Kasumi-1 (cell line): ENCODE measurements at regions not wholly inside any gene's neighbourhood (a gene's known extent, or its start where the extent isn't known, plus 50 kb on each side); places are given as distances from the start of the nearest gene placed in this dataset.

Source experiments
- DNase-seq, 2 experiments: peaks; one replicate each; lab custom pipeline; 2025; lab: John Stamatoyannopoulos, UW

DNA sequence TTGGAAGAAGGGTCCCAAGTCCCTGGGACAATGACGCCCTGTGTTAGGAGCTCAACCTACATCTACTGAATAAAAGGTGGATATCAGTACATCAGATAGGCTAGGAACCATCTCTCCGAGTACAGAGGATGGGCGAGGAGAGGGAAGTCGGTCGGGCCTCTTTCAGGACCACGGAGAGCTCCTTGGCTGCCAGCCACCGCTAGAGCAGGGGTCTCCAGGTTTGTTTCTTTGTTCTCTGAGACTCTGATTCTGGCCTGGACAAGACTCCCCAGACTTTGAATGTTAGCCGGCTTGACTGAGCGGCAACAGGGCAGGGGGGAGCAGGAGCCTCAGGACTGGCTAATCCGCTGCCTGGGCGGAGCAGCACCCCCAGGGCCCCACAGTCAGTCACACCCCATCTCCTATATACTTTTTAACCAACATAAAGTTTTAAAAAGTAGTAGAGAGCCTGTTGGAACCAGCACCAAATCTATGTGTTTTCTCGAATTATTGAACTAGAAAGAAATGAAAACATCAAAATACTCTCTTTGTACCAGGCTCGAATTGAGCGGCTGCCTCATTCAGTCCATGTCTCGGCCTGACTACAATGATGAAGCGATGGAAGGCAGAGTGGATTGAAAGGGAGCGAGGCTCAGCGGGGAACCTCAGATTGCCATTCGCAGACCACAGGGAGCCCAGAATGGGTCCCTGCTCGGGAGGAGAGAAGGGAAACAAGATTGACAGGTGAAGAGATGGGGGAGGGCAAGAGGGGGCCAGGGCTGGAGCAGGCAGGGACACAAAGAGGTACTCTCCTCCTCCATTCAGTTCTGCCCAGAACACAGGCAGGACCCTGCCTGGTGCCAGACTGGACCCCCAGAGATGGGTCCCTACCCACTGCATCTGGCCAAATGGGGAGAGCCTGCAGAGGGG, 131.6 kb downstream of the TPRA1 start:
- DNase-seq = peak; percentile 21 to 35

DNA sequence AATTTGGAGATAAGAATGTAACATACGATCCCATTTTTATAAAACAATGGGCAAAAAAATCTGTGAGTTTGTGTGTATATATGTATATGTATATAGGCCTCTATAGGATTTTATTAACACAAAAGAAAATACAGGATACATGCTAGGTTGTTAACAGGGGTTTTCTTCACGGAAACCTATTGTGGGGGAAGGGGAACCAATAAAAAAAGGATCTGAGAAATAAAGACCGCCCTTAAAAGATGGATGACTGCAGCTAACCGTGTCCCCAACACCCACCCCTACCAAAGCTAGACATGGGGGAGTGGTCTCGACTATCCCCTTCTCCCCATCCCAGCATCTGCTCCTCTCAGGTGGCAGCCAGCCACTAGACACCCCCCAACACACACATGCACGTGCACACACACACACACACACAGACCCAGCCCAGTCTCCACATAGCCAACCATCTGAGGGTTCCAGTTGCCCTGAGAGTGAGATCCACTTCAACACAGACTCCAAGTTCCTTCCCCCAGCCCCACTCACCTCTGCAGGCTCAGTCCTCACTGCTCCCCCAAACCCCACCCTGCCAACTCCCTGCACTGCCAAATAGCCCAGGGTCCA, 132.9 kb downstream of the TPRA1 start:
- no peak for DNase-seq

GRCh38 chr3:127457094-127457475, 133.4 kb downstream of the TPRA1 start:
- no peak for DNase-seq

- peak; percentile 9 to 13 for DNase-seq
Observed at GRCh38 chr3:127456471-127457093, 134.0 kb downstream of the TPRA1 start.

DNA sequence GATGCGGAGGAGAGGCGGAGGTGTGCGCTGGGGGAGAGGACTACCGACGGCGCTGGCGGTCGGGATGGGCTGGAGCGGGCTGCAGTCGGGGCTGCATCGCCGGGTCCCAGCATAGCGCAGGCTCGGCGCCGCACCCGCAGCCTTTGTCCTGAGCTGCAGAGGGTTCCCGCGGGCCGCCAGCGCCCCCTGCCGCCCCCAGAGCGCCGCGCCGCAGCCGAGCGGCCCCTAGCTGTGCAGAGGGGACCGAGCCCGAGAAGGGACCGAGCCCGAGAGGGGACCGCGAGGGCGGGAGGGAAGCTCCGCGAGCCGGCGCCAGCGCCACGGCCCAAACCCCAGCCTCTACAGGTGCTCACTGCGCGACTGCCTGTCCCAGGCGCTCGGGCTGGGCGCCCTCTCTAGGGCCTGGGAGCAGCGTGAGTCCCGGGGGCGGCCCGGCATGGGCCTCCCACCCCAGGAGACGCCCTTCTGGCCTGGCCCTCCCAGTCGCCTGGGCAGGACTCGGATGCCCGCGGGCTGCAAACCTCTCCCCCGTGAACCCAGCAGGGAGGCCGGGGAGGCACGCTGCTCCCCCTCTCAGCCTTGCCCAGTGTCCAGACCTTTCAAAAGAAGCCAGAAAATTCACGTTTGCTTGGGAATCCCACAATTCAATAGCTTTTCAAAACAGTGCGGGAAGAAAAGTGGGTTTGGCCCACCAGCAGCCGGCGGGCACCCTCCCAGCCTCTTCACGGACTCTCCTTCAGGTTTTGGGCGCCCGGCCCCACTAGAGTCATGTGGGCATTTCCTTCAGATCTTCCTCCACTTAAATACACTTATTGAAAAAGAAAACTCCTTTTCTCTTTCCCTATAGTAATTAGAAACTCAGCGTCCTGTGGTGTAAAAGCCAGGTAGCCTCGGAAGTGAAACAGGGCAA, 134.7 kb downstream of the TPRA1 start:
- DNase-seq = peak; percentile 62

DNA sequence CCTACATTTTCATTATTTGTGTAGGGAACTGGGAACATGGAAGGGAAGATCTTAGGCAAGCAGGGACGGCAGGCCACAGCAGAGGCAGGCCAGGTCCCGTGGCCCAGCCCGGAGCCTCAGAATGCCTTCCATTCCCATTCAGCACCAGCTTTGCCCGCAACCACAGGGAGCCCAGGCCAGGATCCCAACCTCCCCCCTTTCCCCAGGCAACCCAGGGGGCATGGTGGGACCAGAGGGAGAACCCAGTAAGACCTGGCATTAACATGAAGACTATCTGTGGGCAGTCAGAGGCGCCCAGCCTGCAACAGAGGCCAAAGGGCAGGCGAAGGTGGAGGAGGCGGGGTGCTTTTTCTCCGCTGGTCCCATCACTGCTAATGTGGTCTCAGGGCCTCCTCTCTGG, 135.6 kb downstream of the TPRA1 start:
- no peak for DNase-seq

GRCh38 chr3:127454051-127454450, 136.5 kb downstream of the TPRA1 start:
- DNase-seq = no peak

GRCh38 chr3:127452321-127452821, 138.2 kb downstream of the TPRA1 start:
- DNase-seq = no peak

- DNase-seq = no peak
Observed at GRCh38 chr3:127451321-127451720, 139.2 kb downstream of the TPRA1 start.

GRCh38 chr3:127450331-127450730, 140.2 kb downstream of the TPRA1 start:
- no peak for DNase-seq

DNA sequence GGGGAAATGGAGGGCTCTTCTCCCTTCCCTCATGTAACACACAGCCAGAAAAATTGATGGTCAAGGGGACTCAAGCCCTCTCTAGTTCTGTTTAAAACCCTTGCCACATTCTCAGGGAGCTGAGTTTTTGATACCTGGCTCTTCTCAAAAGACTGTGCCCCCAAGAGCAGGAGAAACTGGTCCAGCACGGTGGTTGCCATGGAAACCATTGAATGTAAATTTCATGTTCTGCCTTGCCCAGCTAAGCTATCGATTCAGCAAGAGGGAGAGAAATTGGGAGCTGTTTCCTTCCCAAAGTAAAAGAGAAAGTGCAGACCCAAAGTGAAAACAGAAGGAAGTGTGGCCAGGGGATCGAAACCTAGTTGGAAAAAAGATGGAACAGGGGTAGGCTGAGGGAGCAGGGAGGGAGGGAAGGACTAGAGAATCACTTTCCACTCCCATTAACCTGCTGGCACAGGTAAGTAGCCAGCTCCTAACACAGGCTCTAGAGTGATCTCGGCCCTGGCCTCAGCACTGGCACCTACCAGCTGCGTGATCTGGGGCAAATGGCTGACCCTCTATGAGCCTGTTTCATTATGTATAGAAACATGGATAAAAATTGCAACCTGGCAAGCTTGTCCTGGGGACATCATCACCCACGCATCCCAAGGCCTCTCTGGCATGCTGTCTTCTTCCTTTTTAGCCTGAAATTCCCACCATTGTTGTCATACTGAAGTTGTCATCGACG, 140.9 kb downstream of the TPRA1 start:
- no peak for DNase-seq

DNA sequence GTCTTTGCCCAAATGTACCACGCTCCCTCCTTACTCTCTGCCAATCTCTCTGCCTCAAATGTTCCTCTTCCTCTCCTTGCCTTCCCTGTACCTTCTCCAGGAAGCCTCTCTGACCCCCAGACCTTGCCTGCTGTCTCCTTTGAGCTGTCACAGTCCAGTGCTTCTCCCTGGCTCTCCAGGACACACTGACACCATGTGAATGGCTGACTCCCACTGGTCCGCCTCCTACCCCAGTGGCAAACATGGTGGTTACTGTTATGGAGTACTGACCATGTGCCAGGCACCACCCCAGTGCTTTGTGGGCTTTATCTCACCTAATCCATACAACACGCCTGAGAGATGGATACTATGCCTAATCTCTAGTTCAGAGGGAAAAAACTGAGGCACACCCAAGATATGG, 141.9 kb downstream of the TPRA1 start:
- DNase-seq = no peak

DNA sequence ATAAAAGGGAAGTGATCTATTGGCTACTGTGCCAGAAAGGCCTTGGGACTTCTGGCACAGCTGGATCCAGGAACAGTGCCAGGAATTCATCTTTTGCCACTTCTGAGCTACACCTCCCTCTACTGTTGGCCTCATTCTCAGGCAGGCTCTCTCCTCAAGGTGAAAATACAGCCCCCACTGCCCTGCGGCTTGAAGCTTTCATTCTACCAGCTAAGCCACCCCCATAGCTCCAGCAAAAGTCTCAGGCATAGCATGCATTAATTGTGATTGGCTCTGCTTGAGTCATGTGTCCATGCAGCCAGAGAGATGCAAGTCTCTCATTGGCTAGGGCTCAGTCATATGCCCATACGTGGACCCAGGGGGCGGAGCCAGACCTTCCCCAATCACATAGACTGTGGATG, 142.4 kb downstream of the TPRA1 start:
- no peak for DNase-seq

DNA sequence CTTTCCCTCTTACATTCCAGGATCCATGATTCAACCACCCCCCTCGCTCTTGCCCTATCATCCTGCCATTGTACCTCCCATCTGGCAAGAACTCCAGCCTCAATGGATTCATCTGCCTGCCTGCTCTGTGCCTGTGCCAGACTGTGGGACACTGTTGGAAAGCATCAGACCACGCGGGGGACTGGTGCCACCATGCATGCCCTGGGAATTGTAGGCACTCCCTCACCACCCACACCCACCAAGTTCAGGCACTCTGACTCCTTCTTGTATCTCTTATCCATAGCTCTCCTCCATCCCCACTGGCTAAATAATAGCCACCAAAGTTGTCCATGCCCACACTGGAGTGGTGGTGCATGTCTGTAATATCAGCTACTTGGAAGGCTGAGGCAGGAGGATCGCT, 143.8 kb downstream of the TPRA1 start:
- no peak for DNase-seq

DNA sequence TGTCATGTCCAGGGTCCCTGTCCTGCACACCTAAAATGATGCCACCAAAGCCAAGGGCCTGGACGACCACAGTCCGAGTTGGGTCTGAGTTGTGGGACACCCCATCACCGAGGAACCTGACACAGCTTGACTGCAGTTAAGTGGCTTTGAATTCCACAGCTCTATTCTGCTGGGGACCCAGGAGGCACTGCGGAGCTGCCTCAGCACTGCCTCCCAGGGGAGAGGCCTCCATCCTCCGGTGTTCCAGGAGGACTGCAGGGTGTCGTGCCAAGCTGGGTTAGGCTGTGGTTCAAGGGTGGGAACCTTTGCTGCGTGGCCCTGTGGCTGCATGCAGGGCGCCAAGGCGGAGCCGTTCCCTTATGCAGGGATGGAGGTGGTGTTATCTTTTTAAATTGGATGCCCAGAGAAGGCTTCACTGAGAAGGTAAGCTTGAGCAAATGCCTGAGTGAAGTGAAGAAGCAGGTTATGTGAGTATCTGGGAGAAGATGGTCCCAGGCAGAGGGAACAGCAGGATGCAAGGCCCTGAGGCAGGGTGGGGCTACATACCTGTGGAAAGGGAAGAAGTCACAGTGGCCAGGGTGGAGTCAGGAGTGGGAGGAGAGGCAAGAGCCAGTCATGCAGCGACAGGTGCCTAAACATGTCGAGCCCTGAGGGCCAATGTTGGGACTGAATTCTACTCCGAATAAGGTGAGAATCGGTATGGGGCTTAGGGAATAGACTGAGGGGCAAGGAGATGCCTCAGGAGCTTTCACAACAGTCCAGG, 144.8 kb downstream of the TPRA1 start:
- no peak for DNase-seq

DNA sequence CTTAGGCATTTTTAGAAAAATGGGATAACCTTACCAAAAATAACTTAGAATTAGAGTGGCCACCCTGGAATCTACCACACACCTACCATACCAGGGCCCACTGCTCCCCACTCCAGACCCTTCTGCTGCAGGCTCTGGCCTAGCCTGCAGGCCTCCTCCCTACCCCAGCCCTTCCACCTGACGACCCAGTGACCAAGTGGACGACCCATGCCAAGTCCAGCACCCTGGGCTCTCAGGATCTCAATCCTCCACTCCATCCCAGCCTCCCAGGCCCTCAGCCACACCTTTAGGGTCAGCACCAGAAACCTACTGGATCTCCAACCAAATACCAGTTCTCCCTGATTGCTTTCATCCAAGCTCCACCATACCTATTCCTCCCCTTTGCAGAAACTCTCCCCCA, 145.8 kb downstream of the TPRA1 start:
- DNase-seq = no peak

- no peak for DNase-seq
Observed at GRCh38 chr3:127443581-127444375, 146.8 kb downstream of the TPRA1 start.

DNA sequence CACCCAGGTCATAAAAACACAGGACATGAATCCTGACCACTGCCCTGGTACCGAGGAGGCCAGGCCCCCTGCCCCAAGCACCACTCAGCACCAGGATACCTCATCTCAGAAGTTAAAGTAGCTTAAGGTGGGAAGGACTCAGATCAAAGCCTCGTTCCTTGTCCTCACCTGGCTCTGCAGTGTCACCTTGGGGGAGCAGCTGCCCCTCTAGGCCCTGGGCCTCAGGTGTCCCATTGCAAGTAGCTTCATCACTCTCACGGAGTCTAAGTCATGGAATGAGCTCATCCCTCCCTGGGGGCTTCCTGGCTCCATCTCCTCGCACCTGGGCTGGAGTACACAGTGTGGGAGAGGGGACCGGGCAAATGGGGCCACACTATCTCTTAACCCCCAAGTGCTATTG, 148.0 kb downstream of the TPRA1 start:
- DNase-seq = no peak

- no peak for DNase-seq
Observed at GRCh38 chr3:127441764-127442163, 148.8 kb downstream of the TPRA1 start.

DNA sequence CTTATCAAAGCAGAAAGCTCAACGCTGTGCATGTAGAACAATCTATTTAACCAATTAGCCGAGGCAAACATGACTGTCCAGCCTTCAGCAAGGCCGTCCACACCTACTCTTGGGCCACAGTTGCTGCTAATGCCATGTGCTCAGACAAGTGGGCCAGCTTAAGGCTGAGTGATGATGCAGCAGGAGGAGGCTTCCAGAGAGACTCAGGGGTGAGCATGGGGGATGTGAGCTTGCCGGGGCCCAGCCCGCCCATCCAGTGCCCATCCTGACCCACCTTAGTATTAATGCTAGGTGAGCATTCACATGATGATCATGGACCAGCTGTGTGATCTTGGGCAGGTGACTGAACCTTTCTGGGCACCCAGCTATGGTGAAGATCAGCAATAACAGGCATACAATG, 150.1 kb downstream of the TPRA1 start:
- DNase-seq = no peak
